Coronary artery (tissue), 2 donors: ENCODE measurements at regions not wholly inside any gene's neighbourhood (a gene's known extent, or its start where the extent isn't known, plus 50 kb on each side); places are given as distances from the start of the nearest gene placed in this dataset.

Experiments used
- DNase-seq: peaks from one replicate; pipeline ENCODE4 v3.0.0-alpha.2; 2017; ENCODE audit warnings: low spot score
- H3K27ac ChIP-seq, 2 donors: fragments of 200-600 bp; sonication (generic); one replicate each; pipeline ENCODE4 v1.5.1; 2016 to 2019
- H3K4me3 ChIP-seq: fragments of 200-600 bp; sonication (generic); 2 replicates; pipeline ENCODE4 v1.5.1; 2016; ENCODE audit warnings: mild to moderate bottlenecking, moderate library complexity
- TF ChIP-seq, protein P1 (sequence below): fragments of 200-600 bp; sonication (generic); IDR thresholded peaks from one replicate; pipeline ENCODE4 v1.5.1; 2019; ENCODE audit warnings: antibody characterized with exemption

DNA sequence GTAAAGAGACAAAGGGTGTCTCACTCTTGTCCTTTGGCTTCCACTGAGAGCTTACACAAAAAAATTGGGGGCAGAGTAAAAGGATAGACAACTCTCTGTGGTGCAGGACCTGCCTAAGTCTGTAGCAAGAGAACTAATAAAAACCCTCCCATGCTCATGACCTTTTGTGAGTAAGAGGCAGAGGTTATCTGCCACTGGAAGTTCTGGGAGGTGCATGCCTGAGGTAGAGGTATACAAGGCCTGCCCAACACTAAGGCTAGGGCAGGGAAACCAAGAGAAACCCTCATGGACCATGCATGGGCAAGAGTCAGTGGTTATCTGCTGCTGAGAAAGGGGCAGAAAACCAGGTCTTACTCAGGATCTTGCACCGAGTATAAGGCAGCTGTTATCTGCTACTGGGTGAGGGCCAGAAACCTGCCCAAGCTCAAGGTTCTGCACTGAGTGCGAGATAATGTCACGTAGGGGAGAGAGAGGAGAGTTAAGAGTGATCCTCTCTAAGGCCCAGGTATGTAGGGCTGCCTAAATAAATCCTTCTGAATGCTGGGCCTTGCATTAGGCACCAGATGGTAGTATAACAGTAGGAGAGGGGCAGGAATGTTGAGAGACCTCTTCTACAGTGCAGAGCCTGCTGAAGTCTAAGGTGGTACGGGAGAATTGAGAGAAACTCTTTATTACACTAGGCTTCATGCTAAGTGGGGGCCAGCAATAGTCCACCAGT, 143.4 kb downstream of the MACROH2A1 start:
- Histone ChIP-seq H3K27ac (no peak overlapping the region), H3K4me3 (no peak overlapping the region)
- TF ChIP-seq, protein P1, sequence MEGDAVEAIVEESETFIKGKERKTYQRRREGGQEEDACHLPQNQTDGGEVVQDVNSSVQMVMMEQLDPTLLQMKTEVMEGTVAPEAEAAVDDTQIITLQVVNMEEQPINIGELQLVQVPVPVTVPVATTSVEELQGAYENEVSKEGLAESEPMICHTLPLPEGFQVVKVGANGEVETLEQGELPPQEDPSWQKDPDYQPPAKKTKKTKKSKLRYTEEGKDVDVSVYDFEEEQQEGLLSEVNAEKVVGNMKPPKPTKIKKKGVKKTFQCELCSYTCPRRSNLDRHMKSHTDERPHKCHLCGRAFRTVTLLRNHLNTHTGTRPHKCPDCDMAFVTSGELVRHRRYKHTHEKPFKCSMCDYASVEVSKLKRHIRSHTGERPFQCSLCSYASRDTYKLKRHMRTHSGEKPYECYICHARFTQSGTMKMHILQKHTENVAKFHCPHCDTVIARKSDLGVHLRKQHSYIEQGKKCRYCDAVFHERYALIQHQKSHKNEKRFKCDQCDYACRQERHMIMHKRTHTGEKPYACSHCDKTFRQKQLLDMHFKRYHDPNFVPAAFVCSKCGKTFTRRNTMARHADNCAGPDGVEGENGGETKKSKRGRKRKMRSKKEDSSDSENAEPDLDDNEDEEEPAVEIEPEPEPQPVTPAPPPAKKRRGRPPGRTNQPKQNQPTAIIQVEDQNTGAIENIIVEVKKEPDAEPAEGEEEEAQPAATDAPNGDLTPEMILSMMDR, result no peak
- no peak for DNase-seq

DNA sequence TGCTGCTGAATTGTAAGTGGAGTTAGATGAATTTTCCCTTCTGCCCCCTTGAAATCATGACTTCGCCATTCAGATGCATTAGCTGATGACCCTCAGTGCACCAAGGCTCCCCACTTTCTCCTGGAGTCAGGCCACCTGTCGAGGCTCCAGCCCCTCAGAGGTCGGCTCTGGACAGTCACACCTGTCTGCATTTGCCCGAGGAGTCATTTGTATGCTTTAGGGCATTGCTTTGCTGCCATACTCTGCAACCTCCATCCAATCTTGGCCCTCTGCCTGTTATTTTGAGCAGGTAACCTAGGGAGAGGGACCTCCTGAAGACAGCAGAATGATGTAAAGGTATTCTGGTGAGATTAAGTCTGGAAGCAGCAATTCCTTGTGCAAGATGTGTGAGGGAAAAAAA, 144.8 kb downstream of the MACROH2A1 start:
- TF ChIP-seq, protein P1, result no peak
- Histone ChIP-seq H3K4me3 (no peak overlapping the region), H3K27ac (no peak overlapping the region)
- DNase-seq, result no peak

DNA sequence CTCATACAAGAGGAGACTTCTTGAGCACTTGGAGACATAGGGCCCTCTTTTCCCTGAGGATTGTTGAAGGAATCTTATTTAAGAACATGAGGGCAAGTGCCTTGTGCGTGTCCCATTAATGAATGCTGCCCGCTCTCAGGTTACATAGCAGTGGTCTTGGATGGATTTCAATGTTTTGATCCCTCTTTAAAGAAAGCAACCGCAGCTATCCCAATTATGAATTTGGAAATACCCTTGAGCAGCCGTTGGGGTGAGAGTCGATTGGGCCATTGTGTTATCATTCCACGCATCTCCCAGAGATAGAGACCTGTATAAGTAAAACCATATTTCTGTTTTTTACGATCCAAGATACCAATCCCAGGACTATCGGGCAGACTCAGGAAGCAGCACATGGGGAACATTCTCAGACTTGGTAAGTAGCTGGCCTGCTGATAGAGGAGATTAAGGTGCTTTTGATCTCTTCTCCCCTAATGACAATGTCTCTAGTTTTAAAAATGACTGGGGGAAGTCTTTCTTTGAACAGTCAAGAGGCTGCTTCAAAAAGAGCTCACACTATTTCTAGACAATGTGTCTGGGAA, 145.3 kb downstream of the MACROH2A1 start:
- no peak for DNase-seq
- H3K4me3 ChIP-seq, result no peak overlapping the region
- no peak overlapping the region for H3K27ac ChIP-seq
- TF ChIP-seq, protein P1, result no peak

DNA sequence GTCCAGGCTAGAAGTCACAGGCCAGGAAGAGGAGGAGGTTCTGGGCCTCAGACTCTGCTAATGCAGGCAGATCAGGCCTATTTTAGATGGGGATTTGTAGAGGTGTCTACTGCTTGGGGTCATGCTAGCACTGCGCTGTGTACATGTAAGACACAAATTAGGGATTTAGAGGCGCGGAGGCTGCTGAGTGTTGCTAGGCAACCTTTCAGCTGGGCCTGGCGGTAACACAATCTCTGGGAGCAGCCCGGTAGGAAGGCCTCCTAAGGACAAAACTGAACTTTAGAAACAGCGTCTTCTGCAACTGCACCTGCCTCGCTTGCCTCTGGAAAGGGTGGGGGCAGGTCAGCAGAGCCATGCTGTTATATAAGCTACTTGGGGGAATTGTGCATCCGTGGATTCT, 147.9 kb downstream of the MACROH2A1 start:
- Histone ChIP-seq H3K4me3 (no peak overlapping the region), H3K27ac (no peak overlapping the region)
- DNase-seq, result no peak
- TF ChIP-seq, protein P1, result no peak

DNA sequence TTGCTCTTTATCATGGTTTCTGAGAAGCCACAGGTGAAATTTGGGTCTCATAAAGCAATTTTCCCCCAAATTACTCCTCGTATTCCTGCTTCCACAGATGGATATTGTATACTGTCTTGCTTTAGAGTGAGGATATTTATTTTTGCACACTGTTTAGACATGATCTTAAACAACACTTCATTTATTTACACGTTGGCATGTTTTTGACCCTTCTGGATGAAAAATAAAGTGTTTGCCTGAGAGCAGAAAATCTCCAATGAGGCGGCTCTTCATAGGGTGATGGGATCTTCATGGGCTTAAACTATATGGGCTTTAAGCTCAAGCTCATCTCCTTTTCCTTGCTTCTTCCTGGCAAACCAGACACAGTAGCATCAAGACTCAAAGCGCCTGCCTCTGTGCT, 148.4 kb downstream of the MACROH2A1 start:
- TF ChIP-seq, protein P1, result no peak
- H3K4me3 ChIP-seq, result no peak overlapping the region
- no peak for DNase-seq
- H3K27ac ChIP-seq, result no peak overlapping the region

DNA sequence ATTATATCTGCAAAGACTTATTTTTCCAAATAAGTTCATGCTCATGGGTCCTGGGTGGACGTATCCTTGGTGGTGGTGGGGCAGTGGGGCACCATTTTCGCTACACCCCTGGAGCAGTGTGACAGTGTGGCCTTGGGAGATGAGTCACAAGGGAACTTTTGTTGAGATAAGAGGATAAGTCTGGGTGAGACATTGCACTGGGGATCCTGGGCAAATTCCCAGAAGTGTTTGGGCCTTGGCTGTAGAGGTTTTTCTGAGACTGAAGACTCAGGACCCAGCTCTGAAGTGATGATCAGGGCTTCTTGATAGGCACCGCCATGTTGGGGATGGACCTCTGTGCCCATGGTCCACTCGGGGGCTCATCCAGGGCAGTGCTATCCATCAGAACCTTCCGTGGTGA, 149.4 kb downstream of the MACROH2A1 start:
- no peak for DNase-seq
- H3K27ac ChIP-seq, result no peak overlapping the region
- TF ChIP-seq, protein P1, result no peak
- no peak overlapping the region for H3K4me3 ChIP-seq

DNA sequence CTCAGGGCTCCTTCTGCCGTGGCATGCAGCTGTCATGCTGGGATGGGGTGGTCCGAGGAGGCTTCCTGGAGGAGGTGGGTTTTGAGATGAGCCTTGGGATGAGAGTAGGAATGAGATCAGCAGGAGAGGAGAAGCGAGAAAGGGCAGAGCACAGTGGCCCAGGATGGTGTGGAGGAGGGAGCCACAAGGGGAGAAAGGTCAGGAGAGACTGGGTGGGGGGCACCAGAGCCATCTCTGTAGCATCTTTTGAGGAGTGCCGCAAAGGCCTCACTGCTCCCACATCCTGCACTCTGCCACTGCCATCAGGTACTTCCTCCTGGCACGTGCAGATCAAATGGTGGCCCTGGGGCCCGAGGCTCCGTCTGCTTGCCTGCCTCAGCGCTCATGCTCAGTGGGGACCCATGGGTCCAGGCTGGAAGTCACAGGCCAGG, 150.2 kb downstream of the MACROH2A1 start:
- H3K4me3 ChIP-seq, result no peak overlapping the region
- TF ChIP-seq, protein P1, result no peak
- no peak overlapping the region for H3K27ac ChIP-seq
- peak; percentile 56 for DNase-seq
